ENCODE measurements at regions not wholly inside any gene's neighbourhood (a gene's known extent, or its start where the extent isn't known, plus 50 kb on each side); places are given as distances from the start of the nearest gene placed in this dataset.
A peak's percentile ranks its signal among the peaks of the same experiment; 100 is the strongest.
"Not testable (repeated sequence)": the region's sequence is repeated elsewhere in the genome, so short reads cannot be mapped to it uniquely, and the experiment has no call there.

DNA sequence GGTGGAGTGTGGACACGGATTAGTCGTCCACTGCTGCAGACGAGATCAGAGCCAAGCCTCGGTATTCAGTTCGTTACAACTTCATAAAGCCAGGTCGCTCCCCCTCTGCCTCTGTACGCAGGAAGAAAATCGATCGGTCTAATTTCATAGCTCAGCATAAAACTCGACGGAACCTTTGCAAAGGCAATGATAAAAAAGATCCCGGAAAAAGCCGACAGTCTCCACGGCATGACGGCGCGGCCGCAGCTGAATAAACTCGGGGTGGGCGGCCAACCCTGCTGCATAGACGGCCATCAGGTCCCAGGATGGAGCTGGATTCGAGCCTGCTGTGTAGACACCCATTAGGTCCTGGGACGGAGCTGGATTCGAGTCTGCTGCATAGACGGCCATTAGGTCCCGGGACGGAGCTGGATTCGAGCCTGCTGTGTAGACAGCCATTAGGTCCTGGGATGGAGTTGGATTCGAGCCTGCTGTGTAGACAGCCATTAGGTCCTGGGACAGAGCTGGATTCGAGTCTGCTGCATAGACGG is 113.8 kb upstream of the PPP2R3B start:
- no peak for DNase-seq

DNA sequence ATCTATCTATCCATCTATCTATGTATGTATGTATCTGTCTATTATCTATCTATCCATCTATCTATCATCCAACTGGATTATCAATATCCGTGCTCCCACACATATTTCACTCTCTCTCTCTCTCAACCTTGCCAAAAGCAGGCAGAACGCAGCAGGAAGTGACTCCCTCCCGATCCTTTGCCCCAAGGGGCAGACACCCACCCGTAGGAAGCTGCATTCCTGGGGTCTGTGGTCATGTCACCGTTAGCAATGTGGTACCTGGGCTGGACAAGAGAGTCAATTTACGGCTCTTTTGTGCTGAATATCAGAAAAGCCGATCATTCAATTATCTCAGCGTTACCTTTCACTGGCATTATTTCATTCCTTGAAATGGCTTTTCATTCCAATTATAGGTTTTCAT is 119.6 kb upstream of the PPP2R3B start:
- no peak for DNase-seq

DNA sequence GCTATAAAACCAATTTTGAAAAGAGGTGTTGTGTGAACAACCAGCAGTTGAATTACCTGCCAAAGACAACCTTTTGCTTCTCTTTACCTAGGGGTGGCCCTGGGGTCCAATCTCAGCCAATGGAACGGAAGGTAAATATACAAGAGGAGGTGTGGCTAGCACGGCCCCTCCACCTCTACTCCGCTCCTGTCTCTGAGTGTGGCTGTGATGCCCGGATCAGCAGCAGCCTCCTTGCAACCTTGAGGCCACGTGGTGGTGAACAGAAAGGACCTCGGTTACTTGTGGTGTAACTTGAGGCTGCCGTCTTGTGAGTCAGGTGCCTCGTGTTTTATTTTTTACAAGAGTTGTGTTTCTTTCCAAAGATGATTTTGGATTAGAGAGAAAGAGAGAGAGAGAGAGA is 121.5 kb upstream of the PPP2R3B start:
- no peak for DNase-seq

DNA sequence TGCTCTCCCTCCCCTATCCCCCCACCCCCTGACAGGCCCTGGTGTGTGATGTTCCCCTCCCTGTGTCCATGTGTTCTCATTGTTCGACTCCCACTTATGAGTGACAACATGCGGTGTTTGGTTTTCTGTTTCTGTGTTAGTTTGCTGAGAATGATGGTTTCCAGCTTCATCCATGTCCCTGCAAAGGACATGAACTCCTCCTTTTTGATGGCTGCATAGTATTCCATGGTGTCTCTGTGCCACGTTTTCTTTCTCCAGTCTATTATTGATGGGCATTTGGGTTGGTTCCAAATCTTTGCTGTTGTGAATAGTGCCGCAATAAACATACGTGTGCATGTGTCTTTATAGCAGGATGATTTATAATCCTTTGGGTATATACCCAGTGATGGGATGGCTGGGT is 121.8 kb upstream of the SHOX start:
- not testable (repeated sequence) for DNase-seq

DNA sequence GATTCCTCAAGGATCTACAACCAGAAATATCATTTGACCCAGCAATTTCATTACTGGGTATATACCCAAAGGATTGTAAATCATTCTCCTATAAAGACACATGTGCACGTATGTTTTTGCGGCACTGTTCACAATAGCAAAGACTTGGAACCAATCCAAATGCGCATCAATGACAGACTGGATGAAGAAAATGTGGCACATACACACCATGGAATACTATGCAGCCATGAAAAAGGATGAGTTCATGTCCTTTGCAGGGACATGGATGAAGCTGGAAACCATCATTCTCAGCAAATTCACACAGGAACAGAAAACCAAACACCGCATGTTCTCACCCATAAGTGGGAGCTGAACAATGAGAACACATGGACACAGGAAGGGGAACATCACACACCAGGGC is 119.5 kb upstream of the SHOX start:
- not testable (repeated sequence) for DNase-seq

DNA sequence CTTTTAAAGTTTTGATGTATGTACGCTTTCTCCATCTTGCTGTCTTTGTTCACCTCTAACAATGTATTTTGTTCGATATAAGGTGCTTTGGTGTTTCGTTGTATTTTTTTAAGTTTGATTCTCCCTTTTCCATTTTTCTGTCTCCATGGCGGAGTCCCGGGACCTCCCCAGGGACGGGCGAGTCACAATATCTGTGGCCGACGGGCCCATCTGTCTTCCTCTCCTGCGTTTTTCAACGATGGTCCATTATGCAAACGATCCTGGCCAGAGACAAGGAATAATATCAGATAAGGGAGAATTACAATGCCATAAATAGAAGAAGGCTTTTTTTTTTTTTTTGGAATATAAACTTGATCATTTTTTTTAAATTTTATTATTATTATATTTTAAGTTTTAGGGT is 112.3 kb upstream of the SHOX start:
- DNase-seq, result no peak

DNA sequence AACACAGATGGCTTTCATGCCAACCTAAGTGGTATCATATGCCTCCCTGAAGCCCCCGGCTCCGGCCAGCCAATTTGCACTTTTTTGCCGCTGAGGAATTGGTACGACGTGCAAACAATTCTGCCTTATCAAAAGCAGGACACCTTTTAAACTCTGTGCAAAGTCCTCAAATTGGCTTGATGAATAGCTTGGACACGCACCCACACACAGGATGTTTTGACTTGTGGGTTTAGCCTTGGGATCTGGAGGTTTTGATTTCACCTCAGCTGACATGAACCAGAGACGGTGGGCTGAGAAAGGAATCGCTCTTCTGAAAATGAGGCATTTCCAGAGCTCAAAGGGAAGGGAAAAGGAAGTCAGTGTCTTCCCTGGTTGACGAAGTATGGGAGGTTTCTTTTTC is 110.8 kb upstream of the SHOX start:
- DNase-seq, result no peak

DNA sequence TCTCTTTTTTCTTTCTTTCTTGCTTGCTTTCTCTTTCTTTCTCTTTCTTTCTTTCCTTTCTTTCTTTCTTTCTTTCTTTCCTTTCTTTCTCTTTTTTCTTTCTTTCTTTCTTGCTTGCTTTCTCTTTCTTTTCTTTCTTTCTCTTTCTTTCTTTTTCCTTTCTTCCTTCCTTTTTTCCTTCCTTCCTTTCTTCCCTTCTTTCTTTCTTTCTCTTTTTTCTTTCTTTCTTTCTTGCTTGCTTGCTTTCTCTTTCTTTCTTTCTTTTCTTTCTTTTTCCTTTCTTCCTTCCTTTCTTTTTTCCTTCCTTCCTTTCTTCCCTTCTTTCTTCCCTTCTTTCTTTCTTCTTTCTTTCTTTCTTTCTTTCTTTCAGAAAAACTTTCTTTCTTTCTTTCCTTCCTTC is 108.1 kb upstream of the SHOX start:
- DNase-seq, result no peak

DNA sequence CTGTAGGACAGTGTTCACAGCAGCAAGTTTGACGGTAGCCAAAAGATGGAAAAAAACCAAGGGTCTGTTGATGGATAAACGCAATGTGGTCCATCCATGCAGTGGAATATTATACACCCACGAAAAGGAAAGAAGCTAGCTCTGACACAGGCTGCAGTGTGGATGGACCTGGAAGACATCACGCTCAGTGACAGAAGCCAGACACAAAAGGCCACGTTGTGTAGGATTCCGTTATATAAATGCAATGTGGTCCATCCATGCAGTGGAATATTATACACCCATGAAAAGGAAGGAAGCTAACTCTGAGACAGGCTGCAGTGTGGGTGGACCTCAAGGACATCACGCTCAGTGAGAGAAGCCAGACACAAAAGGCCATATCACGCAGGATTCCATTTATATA is 105.5 kb upstream of the SHOX start:
- no peak for DNase-seq

DNA sequence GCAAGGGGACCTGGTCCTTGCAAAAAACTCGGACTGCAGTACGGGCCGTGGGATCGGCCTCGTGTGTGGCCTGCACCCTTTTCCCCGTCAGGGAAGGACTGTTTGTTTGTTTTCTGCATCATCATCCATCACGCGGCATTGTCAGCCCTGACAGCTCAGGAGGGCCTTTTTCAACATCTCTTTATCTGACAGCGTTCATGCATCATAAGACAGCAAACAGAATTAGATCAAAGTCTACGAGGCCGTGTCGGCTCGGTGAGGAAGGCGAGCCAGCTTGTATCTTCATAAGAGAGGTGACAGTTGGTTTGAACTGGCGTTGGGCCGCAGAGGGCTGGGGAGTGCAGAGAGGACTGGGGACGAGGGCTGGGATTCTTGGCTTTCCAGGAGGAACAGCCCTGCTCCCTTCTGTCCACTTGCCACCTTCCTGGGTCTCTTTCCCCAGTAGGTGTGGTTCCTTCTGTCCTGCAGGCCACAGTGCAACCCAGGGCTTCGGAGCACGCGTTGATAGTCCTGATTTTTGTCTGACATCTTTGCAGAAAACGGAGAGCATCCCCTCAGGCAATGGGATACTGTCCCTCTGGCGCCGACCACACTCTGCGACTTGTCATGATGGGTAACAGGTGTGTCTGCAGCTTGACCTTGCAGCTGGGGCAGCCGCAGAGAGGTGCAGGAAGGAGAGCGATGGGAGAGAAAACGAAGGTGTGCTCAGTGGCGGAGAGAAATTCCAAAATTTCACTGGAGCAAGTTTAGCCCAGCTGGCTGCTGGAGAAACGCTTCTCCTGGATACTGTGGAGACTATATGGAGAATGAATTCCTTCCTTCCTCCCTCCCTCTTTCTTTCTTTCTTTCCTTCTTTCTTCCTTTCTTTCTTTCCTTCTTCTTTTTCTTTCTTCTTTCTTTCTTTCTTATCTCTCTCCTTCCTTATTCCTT is 104.0 kb upstream of the SHOX start:
- DNase-seq, result no peak

DNA sequence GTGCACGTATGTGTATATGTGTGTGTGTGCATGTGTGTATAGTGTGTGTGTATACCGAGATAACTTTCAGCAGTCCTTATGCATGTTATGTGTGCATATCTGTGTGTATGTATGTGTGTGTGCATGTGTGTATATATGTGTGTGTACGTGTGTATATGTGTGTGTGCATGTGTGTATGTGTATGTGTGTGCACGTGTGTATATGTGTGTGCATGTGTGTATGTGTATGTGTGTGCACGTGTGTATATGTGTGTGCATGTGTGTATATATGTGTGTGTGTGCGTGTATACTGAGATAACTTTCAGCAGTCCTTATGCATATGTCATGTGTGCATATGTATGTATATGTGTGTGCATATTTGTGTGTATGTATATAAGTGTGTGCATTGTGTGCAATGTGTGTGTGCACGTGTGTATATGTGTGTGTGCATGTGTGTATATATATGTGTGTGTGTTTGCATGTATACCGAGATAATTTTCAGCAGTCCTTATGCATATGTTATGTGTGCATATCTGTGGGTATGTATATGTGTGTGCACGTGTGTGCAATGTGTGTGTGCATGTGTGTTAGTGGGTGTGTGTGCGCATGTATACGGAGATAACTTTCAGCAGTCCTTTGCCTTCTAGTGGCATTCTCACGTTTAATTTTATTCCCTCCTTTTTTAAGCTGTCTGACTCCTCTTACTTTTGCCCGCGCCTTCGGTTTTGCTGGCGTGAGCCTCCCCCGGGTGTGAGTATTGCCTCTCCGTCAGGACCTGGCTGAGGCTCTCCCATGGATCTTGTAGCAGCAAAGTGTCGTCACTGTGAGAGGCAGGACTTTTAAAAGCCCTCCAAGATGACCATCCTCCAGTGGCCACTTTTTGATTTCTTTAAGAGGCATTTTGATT is 99.6 kb upstream of the SHOX start:
- no peak for DNase-seq

DNA sequence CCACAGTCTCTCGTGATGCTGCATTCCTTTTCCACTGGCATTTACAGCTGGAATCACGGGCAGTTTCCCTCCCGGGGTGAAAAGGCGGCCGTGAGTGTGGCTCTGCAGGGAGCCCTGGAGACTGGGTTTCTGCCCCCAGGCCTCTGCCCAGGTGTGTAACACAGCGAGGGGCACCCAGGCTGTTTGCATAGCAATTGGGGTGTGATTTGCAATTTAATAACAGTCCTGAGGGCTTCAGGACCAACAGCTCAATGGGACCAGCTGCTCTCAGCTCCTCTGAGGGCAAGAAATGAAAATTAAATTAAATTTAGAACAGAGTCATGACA is 99.0 kb upstream of the SHOX start:
- no peak for DNase-seq

DNA sequence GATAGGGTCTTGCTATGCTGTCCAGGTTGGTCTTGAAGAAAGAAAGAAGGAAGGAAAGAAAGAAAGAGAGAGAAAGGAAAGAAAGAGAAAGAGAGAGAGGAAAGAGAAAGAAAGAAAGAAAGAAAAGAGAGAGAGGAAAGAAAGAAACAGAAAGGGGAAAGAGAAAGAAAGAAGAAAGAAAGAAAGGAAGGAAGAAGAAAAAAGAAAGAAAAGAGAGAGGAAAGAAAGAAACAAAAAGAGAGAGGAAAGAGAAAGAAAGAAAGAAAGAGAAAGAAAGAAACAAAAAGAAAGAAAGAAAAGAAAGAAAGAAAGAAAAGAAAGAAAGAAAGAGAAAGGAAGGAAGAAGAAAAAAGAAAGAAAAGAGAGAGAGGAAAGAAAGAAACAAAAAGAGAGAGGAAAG is 95.8 kb upstream of the SHOX start:
- DNase-seq, result no peak

DNA sequence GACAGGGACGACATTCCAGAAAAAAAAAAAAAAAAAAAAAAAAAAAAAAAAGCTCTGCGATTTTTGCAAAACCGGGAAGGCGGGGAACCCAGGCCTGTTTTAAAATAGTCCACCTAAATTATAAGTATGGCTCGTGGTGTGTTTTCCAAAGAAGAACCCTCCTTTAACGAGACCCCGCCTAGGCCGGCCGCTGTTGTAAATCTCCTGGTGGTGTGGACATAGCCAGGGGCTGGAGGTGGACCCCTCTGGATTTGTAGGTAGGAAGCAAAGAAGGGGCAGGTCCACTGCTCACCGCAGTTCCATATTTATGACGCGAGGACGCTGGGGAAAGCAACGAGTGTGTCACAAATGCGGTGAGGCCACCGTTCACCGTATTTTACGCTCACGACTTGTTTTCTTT is 94.0 kb upstream of the SHOX start:
- DNase-seq, result no peak

DNA sequence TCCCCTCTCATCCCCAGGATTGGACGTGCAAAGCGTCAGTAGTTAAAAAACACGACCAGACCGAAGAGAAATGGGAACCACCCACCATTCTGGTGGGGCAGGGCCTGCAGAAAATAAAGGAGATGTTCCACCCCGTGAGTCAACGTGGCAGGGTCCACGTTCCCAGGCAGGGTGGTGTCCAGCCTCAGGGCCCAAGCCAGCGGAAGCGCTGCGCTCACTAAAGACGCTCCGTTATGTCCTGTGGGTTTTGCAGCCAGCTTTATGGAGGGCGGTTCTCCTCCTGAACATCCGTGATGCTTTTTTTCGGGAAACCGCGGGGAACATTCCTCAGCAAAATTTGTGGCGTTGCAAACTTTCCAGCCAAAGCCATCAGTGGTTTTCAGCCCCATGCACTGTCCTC is 93.4 kb upstream of the SHOX start:
- no peak for DNase-seq

DNA sequence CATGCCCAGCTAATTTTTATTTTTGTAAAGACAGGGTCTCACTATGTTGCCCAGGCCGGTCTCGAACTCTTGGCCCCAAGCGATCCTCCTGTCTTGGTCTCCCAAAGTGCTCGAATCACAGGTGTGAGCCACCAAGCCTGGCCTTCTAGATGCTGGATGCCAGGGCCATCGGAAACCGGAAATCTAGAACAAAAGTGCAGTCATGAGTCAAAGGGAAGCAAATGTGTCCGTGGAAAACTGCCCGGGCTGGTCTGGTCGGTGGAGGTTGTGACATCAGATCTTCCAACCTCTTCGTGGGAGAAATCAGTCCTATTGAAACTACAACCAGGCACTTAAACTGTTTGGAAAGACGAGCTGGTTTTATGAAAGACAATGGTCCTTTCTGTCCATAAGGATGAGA is 92.3 kb upstream of the SHOX start:
- DNase-seq, result no peak

DNA sequence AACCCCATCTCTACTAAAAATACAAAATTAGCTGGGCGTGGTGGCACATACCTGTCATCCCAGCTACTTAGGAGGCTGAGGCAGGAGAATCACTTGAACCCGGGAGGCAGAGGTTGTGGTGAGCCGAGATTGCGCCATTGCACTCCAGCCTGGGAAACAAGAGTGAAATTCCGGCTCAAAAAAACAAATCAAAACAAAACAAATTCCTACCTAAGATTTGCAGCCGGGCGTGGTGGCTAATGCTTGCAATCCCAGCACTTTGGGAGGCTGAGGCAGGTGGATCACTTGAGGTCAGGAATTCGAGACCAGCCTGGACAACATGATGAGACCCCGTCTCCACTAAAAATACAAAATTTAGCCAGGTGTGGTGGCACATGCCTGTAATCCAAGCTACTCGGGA is 89.6 kb upstream of the SHOX start:
- not testable (repeated sequence) for DNase-seq

DNA sequence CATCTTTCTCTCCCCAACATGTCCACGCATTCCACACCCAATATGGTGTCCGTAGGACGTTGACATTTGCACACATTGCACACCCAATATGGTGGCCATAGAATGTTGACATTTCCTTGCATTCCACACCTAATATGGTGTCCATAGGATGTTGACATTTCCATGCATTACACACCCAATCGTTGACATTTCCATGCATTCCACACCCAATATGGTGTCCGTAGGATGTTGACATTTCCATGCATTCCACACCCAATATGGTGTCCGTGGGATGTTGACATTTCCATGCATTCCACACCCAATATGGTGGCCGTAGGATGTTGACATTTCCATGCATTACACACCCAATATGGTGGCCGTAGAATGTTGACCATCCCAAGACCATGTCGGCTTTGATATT is 88.4 kb upstream of the SHOX start:
- DNase-seq, result peak; percentile 9

DNA sequence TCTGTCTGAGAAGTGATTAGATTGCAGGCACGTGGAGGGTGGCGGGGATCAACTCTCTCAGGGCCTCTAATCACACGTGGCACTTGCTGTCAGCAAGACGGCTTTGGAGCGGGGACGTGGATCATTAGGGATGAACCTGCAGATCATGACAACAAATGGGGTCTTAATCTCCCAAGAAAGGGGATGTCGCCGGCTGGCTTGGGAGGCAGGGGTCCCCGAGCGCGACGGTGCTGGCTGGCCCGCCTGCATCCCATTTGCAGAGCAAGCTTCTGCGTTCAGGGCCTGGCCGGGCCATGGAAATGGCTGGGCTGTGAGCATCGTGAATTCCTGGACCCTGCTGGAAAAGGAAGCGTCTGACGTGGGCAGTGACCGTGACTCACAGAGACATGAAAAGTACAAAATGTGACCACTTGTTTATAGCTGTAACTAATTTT is 85.1 kb upstream of the SHOX start:
- DNase-seq, result no peak

DNA sequence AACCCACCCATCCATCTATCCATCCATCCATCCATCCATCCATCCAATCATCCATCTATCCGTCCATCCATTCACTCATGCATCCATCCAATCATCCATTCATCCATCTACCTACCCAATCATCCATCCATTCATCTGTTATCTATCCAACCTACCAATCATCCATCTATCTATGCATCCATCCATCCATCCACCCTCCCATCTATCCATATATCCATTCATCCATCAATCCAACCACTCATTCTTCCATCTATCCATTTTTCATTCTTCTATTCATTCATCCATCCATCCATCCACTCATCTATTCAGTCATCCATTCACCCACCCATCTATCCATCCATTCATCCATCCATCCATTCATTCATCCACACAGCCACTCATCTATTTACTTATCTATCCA is 80.1 kb upstream of the SHOX start:
- no peak for DNase-seq

DNA sequence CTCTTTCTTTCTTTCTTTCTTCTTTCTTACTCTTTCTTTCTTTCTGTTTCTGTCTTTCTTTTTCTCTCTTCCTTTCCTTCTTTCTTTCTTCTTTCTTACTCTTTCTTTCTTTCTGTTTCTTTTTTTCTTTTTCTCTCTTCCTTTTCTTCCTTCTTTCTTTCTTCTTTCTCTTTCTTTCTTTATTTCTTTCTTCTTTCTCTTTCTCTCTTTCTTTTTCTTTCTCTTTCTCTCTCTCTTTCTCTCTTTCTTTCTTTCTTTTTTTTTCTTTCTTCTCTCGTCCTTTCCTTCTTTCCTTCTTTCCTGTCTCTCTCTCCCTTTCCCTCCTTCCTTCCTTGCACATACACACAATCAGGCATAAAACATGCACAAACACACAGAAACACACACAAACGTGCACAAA is 79.3 kb upstream of the SHOX start:
- no peak for DNase-seq

DNA sequence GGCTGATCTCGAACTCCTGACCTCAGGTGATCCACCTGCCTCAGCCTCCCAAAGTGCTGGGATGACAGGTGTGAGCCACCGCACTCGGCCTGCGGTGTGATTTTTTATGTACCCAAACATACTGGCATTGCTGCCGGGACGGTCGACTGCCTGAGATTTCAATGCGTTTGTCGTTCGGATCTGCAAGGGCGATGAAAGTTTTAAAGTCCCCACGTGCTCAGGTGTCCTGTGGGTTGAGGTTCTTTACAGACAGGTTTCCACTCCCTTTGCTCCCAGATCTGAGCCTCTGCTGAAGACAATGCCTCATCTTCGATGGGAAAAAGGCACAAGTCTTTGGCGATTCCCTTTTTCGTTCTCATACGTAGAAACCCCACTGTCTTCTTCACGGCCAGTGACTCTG is 78.1 kb upstream of the SHOX start:
- no peak for DNase-seq

DNA sequence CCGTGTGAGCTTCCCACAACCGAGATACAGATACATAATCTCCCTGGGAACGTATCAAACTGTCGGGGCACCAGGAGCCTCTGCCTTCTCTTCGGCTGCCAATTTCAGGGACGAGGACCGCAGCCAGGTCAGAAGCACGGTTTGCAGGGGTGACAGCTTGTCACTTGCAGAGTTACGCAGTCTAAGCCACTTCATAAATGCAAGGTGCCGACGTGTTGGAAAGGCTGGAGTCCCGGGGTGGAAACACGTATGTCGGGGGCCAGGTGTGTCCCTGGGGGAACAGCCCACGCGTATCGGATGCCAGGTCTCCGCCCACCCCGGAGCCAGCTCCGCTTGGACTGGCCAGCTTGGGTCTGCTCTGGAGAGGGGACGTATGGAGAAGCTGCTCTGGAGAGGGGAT is 76.3 kb upstream of the SHOX start:
- no peak for DNase-seq
